Stimulated activated CD8-positive, alpha-beta memory T cell treated with anti-CD3 and anti-CD28 coated beads, Interleukin-4, amount 100 ng/mL, for 48 hours (primary cell): ENCODE measurements at regions not wholly inside any gene's neighbourhood (a gene's known extent, or its start where the extent isn't known, plus 50 kb on each side); places are given as distances from the start of the nearest gene placed in this dataset.

Experiments
- DNase-seq: peaks from one replicate; pipeline ENCODE4 v3.0.0-alpha.2; 2020

- no peak for DNase-seq
These were observed 353.1 kb upstream of the NR3C2 start for GRCh38 chr4:148795156-148795864.

DNA sequence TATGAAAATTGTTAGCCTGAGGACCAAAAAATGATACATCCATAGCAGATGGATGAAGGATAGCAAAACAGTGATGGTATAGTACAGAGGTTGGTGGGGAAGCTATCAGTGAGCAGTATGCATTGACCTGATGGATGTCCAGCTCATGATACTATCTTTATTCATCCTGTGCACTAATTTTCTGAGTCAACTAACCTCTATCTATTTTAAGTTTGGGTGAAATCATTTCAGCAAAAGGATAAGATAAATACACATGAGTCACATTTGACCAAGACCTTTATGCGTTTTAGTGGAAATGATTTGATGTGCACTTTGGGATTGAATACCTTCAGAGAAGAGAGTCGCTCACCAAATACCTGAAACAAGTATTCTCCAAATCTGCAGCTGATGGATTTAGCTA is 351.0 kb upstream of the NR3C2 start:
- no peak for DNase-seq

- no peak for DNase-seq
These were observed 348.5 kb upstream of the NR3C2 start for GRCh38 chr4:148790691-148791090.

GRCh38 chr4:148790246-148790645 is 348.0 kb upstream of the NR3C2 start:
- no peak for DNase-seq

DNA sequence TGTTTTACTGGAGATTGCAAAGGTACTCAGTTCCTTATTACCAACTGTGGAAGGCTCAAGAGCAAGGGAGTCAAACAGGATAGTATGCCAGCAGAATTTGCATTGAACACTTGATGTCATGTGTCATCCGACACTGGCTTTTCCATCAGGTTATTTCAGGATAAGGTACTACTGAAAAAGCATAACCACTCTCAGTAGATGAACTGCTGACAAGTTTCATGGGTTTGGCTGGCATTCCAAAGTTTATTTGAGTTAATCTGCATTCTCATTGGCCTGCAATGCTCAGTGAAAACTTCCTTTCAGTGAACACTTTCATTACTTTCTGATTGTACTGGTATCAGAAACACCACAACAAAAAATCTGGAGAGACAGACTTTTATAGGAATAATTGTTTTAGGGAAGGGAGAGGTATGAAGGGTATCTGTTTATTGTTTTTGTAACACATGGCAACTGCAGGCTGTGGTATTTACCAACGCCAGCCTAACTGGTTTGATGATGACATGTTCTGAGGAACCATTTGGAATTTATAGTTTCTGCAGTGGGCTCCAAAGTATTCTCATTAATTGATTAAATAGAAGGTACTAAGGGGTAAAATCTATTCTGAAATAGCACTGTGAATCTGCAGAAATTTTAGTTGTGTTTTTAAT is 345.7 kb upstream of the NR3C2 start:
- DNase-seq, result no peak

DNA sequence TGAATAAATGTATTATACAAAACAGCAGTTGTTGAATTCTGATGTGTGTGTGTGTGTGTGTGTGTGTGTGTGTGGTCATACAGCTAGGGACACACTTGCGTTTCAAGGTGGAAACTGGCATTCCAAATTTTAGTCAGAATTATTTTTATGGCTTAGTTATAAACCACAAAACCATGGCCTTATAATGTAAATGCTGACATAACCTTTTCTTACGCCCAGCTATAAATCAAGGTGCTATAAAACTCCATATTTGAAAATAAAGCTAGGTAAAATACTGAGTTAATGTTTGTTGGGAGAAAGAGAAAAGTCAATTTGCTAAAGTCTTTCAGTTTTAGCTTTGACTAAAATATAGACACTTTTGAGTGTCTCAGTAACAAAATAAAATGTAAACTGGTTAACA is 345.1 kb upstream of the NR3C2 start:
- DNase-seq, result no peak

DNA sequence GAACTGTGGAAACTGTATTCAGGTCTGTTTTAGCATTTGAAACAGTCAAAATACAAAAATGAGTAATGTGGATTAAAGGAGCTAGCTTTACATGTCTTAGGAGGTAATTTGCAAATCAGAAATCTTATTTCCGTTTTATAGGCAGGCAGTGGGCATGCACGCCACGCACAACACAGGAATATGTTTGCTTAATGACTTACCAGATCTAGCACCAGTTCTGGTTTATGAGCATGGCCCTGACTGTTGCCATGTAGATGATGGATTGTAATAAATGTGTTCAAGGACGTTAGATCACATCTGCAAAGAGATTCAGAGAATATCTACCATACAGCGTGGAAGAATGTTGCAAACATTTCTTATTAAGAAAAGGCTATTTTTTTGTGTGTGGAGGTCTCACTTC is 344.5 kb upstream of the NR3C2 start:
- no peak for DNase-seq

- no peak for DNase-seq
These were observed 340.1 kb upstream of the NR3C2 start for GRCh38 chr4:148782284-148782683.

DNA sequence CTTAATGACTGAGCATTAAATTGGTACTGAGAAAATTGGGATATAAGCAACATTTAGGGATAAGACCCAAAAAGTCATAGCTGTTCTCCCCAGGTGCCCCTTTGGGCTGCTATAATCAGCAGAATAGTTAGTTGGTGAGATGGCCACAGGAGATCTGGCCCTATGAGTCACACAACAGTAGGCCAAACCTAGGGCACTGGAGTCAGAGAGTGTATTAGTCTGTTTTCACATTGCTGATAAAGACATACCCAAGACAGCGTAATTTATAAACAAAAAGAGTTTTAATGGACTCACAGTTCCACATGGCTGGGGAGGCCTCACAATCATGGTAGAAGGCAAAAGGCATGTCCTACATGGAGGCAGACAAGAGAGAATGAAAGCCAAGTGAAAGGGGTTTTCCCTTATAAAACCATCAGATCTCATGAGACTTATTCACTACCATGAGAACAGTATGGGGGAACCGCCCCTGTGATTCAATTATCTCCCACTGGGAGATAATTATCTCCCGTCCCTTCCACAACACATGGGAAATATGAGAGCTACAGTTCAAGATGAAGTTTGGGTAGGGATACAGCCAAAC is 338.3 kb upstream of the NR3C2 start:
- DNase-seq, result no peak

DNA sequence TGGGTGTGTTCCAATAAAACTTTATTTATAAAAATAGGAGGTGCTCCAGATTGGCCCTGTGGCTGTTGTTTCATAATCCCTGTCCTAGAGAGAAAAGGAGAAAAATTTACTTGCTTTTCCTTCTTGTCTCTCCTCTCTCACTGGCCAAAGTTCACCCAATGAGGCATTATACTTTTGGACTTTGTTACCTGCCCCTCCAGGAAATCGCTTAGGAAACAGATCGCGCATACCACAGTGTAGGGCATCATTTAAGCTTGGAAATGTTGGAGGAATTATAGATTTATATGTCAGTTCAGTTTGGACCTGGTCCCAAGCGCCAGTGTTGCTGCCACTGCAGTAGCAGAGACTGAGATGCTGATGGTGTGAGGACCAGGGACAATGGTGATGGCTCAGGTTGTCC is 337.6 kb upstream of the NR3C2 start:
- no peak for DNase-seq

- no peak for DNase-seq
These were observed 336.9 kb upstream of the NR3C2 start for GRCh38 chr4:148778980-148779675.

DNA sequence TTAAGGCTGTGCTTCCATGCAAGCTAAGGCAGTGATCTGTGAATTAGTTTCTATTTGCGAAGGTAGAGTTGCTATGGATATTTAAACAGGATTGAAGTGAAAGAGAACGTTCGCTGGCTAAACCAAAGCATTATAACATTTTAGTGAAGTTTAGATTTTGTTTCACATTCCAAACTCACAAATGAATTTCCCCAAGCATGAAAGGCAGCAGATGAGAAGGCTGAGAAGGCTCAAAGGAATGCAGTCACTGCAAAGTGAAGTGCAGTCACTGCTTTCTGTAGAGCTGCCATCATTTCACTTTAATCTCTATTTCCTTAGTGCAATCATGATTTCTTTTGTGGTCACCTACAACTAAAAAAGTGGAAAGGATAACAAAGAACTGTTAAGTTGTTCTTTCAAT is 334.7 kb upstream of the NR3C2 start:
- no peak for DNase-seq

DNA sequence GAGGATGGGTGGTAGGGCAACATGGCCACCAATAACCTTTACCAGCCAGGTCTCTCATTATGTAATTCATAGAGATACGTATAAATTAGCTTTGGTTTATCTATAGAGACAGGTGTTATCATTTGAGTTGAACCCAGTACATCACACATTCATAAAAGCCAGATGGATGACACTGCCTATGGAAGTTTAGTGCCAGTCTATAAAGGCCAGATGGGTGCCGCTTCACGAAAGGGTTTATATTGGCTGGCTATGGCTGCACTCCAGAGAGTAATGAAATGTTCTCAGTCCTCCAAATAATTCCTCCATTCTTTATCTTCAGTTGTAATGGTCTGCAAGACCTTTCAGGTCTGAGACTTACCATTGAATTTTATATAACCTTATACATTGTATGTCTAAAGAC is 331.9 kb upstream of the NR3C2 start:
- no peak for DNase-seq

DNA sequence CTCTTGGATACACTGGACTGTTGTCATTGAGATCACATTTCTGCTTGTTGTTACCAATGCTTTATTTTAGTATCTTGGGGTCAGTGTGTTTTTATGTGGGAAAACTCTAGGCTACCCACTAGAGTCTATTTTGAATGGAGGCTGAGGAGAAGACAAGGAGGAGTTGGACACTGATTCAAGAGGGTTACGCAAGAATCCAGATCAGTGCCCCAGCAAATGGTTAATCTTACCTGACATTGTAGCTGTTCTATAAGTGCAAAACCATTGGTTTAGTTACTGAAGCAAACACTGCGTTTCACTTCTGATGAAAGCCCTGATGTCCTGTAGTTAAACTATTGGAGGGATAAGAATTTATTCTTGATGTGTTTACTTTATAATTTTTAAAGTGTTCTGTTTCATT is 331.1 kb upstream of the NR3C2 start:
- no peak for DNase-seq

- DNase-seq, result no peak
These were observed 328.6 kb upstream of the NR3C2 start for GRCh38 chr4:148770848-148771247.

- no peak for DNase-seq
These were observed 328.2 kb upstream of the NR3C2 start for GRCh38 chr4:148770377-148770776.

- DNase-seq, result no peak
These were observed 322.5 kb upstream of the NR3C2 start for GRCh38 chr4:148764720-148765119.

DNA sequence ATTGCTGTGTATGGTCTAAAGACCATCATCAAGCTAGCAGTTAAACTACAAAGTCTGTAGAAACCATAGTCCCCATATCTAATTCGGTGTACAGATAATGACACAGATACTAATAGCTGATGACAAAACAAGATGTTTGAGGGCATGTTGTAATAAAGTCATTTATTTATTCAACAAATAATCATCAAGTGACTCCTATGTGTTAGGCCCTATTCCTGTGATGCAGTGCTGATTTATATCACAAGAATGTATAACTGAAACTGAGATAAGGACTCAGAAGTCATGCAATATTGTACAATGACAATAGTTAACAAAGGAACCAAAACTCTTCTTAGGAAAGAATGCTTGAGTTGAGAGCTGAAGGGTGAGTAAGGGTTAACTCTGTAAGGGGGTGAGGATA is 315.0 kb upstream of the NR3C2 start:
- no peak for DNase-seq

DNA sequence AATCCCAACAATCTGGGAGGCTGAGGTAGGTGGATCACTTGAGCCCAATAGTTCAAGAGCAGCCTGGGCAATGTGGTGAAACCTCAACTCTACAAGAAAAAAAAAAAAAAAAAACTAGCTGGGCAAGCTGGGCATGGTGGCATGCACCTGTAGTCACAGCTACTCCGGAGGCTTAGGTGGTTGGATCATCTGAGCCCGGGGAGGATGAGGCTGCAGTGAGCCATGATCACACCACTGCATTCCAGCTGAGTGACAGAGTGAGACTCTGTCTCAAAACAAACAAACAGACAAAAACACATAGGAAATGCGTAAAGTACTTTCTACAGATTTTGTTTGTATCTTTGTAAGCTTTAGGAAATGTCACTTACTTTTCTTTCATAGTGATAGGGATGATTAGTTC is 307.2 kb upstream of the NR3C2 start:
- no peak for DNase-seq

GRCh38 chr4:148747721-148748268 is 305.6 kb upstream of the NR3C2 start:
- DNase-seq, result no peak

GRCh38 chr4:148740701-148741100 is 298.5 kb upstream of the NR3C2 start:
- no peak for DNase-seq

GRCh38 chr4:148737061-148737770 is 295.0 kb upstream of the NR3C2 start:
- DNase-seq, result no peak
